Inflammatory macrophage treated with lipopolysaccharide for 4 hours (primary cell): ENCODE measurements at regions not wholly inside any gene's neighbourhood (a gene's known extent, or its start where the extent isn't known, plus 50 kb on each side); places are given as distances from the start of the nearest gene placed in this dataset.

ENCODE experiments used
- DNase-seq: peaks from one replicate; pipeline ENCODE4 v3.0.0-alpha.2; 2020

- peak; percentile 11 for DNase-seq
These were observed 1519.3 kb upstream of the TMEM132C start for GRCh38 chr12:126747530-126748149.

- no peak for DNase-seq
These were observed 1514.9 kb upstream of the TMEM132C start for GRCh38 chr12:126752021-126752420.

GRCh38 chr12:126757326-126757725 is 1509.6 kb upstream of the TMEM132C start:
- DNase-seq, result no peak

- DNase-seq, result no peak
These were observed 1506.9 kb upstream of the TMEM132C start for GRCh38 chr12:126760092-126760491.

GRCh38 chr12:126761420-126761819 is 1505.5 kb upstream of the TMEM132C start:
- DNase-seq, result no peak

GRCh38 chr12:126762150-126762549 is 1504.8 kb upstream of the TMEM132C start:
- peak; percentile 3 for DNase-seq

- no peak for DNase-seq
These were observed 1503.6 kb upstream of the TMEM132C start for GRCh38 chr12:126763359-126763758.

GRCh38 chr12:126767334-126767733 is 1499.6 kb upstream of the TMEM132C start:
- no peak for DNase-seq

GRCh38 chr12:126768517-126768916 is 1498.5 kb upstream of the TMEM132C start:
- no peak for DNase-seq

GRCh38 chr12:126770188-126770587 is 1496.8 kb upstream of the TMEM132C start:
- no peak for DNase-seq

GRCh38 chr12:126772171-126772864 is 1494.7 kb upstream of the TMEM132C start:
- peak; percentile 77 for DNase-seq

- DNase-seq, result no peak
These were observed 1494.0 kb upstream of the TMEM132C start for GRCh38 chr12:126773012-126773411.

GRCh38 chr12:126773491-126773890 is 1493.5 kb upstream of the TMEM132C start:
- no peak for DNase-seq

- DNase-seq, result no peak
These were observed 1490.8 kb upstream of the TMEM132C start for GRCh38 chr12:126776026-126776655.

GRCh38 chr12:126780343-126780742 is 1486.6 kb upstream of the TMEM132C start:
- DNase-seq, result no peak

GRCh38 chr12:126781593-126781992 is 1485.4 kb upstream of the TMEM132C start:
- DNase-seq, result no peak

- DNase-seq, result no peak
These were observed 1484.9 kb upstream of the TMEM132C start for GRCh38 chr12:126782083-126782482.

- DNase-seq, result peak; percentile 27
These were observed 1482.5 kb upstream of the TMEM132C start for GRCh38 chr12:126784328-126784921.

- no peak for DNase-seq
These were observed 1477.0 kb upstream of the TMEM132C start for GRCh38 chr12:126789963-126790362.

- no peak for DNase-seq
These were observed 1475.8 kb upstream of the TMEM132C start for GRCh38 chr12:126791122-126791521.

GRCh38 chr12:126792411-126792810 is 1474.6 kb upstream of the TMEM132C start:
- DNase-seq, result no peak

- no peak for DNase-seq
These were observed 1469.4 kb upstream of the TMEM132C start for GRCh38 chr12:126797525-126797924.

GRCh38 chr12:126798449-126798848 is 1468.5 kb upstream of the TMEM132C start:
- no peak for DNase-seq
